Stimulated activated naive CD8-positive, alpha-beta T cell treated with anti-CD3 and anti-CD28 coated beads, Interleukin-15, amount 100 ng/mL, for 72 hours (primary cell): ENCODE measurements at regions not wholly inside any gene's neighbourhood (a gene's known extent, or its start where the extent isn't known, plus 50 kb on each side); places are given as distances from the start of the nearest gene placed in this dataset.

Experiments used
- ATAC-seq: fragments of 150-1000 bp; cut with Tn5 transposase; 2 replicates; pipeline ENCODE4 v1.10.0; 2021; ENCODE audit warnings: mild to moderate bottlenecking, moderate library complexity
- DNase-seq, 2 donors: peaks; one replicate each; pipeline ENCODE4 v3.0.0; 2021 to 2022
- H3K27ac Mint-ChIP-seq, 2 donors: one replicate each; pipeline ENCODE4 v1.8.0; 2022; ENCODE audit warnings: mild to moderate bottlenecking in 2 of 2, mixed read lengths in 2 of 2, moderate library complexity in 2 of 2
- H3K27me3 Mint-ChIP-seq: one replicate; pipeline ENCODE4 v1.8.0; 2022; ENCODE audit warnings: mixed read lengths
- H3K4me1 Mint-ChIP-seq: one replicate; pipeline ENCODE4 v1.8.0; 2022; ENCODE audit warnings: mild to moderate bottlenecking, mixed read lengths
- H3K4me3 Mint-ChIP-seq, 2 donors: one replicate each; pipeline ENCODE4 v1.8.0; 2022; ENCODE audit warnings: mild to moderate bottlenecking in 2 of 2, mixed read lengths in 2 of 2, moderate library complexity in 1 of 2
- H3K9me3 Mint-ChIP-seq, 2 donors: one replicate each; pipeline ENCODE4 v1.8.0; 2022; ENCODE audit warnings: mixed read lengths in 2 of 2

DNA sequence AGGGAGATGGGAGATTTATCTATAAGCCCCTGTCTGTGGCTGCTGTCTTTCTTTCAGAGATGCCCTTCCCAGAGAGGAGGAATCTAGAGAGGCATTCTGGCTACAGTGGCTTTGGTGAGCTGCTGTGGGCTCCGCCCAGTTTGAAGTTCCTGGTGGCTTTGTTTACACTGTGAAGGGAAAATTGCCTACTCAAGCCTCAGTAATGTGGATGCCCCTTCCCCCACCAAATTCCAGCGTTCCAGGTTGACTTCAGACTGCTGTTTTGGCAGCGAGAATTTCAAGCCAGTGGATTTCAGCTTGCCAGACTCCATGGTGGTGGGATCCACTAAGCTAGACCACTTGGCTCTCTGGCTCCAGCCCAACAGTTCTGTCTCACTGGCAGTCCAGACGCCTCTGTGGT, 951.6 kb downstream of the CCSER2 start:
- DNase-seq (no peak), ATAC-seq (no peak)
- H3K9me3 Mint-ChIP-seq: peaks cover 0 to 9% of the 10 kb centered on the region in 2 donors
- no peaks in the 10 kb centered on the region for H3K27me3 Mint-ChIP-seq
- no peak overlapping the region for H3K27ac Mint-ChIP-seq
- no peak overlapping the region for H3K4me3 Mint-ChIP-seq
- H3K4me1 Mint-ChIP-seq: no peaks in the 10 kb centered on the region

DNA sequence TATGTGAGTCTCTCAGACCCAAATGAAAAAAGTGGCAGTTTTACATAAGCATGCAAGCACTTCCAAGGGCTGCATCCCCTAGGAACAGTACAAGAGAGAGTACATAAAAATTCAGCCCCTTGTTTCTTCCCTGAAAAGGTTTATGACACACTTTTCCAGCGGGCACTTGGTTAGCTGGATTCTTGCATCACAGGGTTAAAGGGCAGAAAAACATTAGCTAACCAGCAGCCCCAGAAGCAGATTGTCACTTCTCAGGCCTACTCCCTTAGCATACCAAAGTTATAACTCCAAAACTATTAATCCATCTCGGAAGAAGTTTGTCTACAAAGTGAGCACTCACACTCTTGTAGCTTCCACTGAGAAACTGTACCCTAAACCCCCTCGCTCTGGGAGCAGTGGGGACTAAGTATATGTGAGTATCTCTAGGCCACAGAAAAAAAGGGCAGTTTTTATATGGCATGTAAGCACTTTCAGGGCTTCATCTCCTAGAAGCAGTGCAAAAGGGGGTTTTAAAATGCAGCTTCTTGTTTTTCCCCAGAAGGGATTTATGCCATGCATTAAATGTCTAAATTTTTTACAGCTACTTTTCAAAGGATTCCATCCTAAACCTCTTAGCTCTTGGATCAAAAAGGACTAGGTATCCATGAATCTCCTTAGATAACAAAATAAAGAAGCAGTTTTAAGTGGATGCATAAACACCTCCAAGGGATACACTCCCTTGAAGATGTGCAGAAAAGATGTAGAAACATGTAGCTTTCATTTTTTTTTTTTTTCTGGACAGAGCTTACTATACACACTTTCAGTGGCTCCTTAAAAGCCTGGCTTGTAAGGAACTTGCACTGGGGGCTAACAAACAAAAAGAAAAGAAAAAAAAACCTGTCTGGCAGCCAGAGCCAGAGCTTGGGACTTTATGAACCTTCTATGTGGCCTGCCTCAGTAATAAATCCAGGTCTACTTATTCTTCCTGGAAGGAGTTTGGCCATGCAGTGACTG, 956.7 kb downstream of the CCSER2 start:
- H3K27me3 Mint-ChIP-seq: no peaks in the 10 kb centered on the region
- no peak overlapping the region for H3K27ac Mint-ChIP-seq
- H3K4me1 Mint-ChIP-seq: no peaks in the 10 kb centered on the region
- ATAC-seq (no peak), DNase-seq (no peak)
- H3K4me3 Mint-ChIP-seq: no peak overlapping the region
- H3K9me3 Mint-ChIP-seq: peaks cover 8 to 24% of the 10 kb centered on the region in 2 donors

DNA sequence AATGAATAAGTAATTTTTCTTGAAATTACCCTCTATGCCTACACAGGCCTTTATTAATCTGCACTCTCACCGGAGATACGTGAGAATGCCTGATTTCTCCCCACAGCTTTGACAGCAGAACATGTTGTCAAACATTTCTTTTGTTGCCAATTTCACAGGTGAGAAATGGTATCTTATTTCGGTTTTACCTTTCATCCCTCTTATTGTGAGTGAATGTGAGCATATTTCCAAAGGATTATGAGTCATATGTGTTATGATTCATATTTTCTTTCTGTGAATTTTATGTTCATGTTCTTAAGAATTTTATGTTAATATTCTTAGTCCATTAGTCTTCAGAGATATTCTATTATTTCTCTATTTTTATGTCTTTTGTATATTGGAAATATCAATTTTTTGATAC, 965.1 kb downstream of the CCSER2 start:
- H3K27me3 Mint-ChIP-seq: no peaks in the 10 kb centered on the region
- H3K4me1 Mint-ChIP-seq: no peaks in the 10 kb centered on the region
- no peak for DNase-seq
- H3K27ac Mint-ChIP-seq: no peak overlapping the region
- H3K4me3 Mint-ChIP-seq: no peak overlapping the region
- no peak for ATAC-seq
- H3K9me3 Mint-ChIP-seq: peaks cover 0 to 15% of the 10 kb centered on the region in 2 donors

DNA sequence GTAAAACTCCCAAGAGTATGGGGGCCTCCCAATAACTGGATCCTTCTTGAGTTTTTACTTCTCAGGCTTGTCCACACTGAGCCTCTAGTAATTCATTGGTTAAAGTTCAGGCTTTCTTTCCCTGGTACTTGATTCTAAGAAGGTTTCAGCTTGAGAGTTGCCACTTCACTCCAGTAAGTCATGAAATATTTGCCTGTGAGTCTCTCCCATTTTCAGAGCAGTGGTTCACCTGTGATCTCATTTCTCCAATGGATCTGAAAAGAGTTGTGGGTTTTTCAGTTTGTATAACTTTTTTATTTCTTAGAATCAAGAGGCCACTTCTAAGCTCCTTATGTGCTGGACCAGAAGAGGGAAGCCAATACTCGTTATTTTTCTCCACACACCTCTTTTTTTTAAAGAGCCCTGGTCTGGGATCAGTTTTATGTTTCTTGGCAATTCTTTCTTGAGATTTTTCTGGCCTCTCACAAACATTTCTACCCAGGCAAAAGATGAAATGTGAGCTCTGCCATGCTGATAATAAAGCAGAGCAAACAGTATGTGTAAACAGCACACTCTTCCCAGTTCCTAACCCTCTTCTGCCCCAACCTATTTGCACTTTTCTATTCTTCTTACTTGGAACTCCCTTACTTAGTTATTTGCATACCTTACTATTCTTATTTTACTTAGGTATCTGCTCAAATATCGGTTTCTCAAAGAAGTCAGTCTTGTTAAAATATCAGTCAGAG, 983.4 kb downstream of the CCSER2 start:
- Mint-ChIP-seq H3K27me3 (no peaks in the 10 kb centered on the region), H3K27ac (no peak overlapping the region), H3K4me3 (no peak overlapping the region), H3K4me1 (no peaks in the 10 kb centered on the region), H3K9me3 (peaks cover 0 to 3% of the 10 kb centered on the region in 2 donors)
- ATAC-seq (no peak), DNase-seq (no peak)

DNA sequence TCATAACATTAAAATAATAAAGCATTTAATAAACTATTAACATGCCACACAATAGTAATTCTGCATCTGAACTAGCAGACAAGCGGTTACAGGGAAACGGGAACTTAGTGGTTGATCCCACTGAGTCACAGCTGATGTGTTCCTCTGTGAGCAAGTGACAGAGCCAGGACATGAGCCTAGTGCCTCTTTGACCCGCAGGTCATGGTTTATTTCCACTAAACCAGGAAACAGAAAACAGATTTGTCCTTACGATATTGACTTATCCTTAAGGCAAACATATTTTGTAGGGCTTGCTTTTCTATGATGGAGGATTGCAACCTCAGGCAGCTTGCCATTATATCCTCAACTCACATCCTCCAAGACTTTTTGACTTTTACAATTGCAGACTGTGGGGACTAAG, 987.3 kb downstream of the CCSER2 start:
- Mint-ChIP-seq H3K9me3 (peaks cover 0 to 5% of the 10 kb centered on the region in 2 donors), H3K4me1 (no peaks in the 10 kb centered on the region), H3K27ac (no peak overlapping the region), H3K4me3 (no peak overlapping the region), H3K27me3 (no peaks in the 10 kb centered on the region)
- ATAC-seq (no peak), DNase-seq (no peak)

DNA sequence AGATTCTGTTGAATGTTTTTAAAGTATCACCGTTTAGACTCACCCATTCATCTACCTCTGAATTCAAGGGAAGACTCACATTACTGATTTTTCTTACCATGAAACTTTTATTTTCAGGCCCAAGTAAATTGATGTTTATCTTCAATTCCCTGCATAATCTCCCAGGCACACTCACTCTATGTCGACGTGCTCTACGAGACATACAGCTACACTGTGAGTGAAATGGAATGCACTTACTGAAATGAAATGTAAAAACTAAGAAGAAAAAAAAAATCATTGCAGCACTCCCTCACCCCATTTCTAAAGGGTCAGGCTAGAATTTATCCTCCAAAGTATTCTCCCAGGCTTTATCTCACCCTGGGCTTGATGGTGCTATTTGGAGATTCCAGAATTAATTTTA, 987.9 kb downstream of the CCSER2 start:
- Mint-ChIP-seq H3K27me3 (no peaks in the 10 kb centered on the region), H3K27ac (no peak overlapping the region), H3K9me3 (peaks cover 0 to 5% of the 10 kb centered on the region in 2 donors), H3K4me1 (no peaks in the 10 kb centered on the region), H3K4me3 (no peak overlapping the region)
- ATAC-seq (no peak), DNase-seq (no peak)

DNA sequence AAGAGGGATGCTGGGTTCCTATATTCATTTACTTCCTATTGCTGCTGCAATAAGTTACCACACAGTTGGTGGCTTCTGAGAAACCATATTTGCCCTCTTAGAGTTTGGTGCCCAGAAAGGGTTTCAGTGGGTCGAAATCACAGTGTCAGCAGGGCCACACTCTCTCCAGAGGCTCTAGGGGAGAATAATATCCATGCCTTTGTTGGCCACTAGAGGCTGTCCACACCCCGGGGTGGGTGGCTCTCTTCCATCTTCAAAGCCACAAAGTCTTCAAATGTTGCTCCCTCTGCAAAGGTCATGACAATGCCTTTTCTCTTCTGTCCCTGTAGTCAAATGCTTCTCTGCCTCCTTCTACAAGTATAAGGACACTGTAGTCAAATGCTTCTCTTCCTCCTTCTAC, 989.4 kb downstream of the CCSER2 start:
- DNase-seq (no peak), ATAC-seq (no peak)
- no peak overlapping the region for H3K27ac Mint-ChIP-seq
- H3K4me1 Mint-ChIP-seq: no peaks in the 10 kb centered on the region
- H3K4me3 Mint-ChIP-seq: no peak overlapping the region
- H3K9me3 Mint-ChIP-seq: peaks cover 0 to 5% of the 10 kb centered on the region in 2 donors
- no peaks in the 10 kb centered on the region for H3K27me3 Mint-ChIP-seq

DNA sequence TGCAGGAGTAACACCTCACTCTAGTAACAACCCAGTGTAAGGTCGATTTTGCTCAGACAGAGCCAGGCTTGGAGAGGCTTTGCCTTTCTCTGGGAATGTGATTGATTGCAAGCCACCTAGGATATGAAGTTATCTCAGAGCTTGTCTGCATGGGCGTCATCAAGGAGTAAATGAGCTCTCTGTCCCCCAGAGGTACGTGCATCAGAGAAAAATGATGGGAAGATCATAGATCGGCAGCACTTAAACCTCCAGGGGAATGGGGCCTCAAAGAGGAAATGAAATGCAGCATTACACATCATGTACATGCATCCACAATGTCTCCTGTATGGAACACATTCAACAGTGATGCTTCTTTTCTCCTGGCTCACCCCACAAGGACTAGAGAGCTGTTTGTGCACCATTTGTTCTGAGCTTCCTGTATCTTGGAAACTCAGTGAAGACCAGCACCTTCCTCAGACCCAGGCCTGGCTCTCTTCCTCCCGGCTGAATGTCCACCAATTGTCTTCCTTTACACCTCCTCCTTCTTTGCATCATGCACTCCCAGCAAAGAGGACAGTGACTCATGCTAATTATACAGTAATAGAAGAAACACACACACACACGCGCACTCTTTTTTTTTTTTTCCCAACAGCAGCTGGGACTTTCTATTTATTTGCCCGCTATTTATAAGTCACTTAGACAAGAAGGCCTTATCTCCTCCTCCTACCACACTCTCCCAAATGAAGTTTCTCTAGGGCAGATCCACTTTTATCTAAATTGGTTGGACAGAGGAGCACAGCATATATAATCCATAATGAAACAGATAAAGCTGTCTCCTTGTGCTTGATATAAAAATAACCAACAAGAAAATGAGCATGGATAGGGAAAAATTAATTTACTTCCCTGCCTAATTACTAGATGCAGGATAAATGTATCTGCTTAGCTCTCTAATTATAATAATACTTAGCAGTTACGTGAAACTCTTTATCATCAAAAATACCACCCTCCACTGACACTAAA, 990.7 kb downstream of the CCSER2 start:
- ATAC-seq (no peak), DNase-seq (no peak)
- no peak overlapping the region for H3K4me3 Mint-ChIP-seq
- no peaks in the 10 kb centered on the region for H3K27me3 Mint-ChIP-seq
- no peaks in the 10 kb centered on the region for H3K4me1 Mint-ChIP-seq
- peaks cover 0 to 5% of the 10 kb centered on the region in 2 donors for H3K9me3 Mint-ChIP-seq
- no peak overlapping the region for H3K27ac Mint-ChIP-seq

DNA sequence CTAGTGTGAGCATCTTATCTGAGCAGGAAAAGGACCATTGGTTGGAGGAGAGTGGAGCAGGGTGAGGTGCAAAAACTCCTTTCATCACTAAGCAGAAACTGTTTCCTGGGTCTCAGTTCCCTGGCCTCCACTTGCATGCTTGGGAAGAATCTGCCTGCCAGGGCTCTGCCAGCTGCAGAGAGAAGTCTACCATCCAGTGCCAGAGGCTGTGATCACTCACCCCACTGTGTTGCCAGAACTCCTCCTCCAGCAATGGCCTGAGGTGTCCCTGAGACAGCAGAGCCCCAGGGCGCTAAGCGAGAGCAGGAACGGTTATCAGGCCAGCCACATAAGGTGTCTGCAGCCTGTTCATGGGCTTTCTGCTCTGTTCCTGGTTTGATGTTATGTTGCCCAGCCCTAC, 991.4 kb downstream of the CCSER2 start:
- H3K9me3 Mint-ChIP-seq: peaks cover 0 to 5% of the 10 kb centered on the region in 2 donors
- H3K4me3 Mint-ChIP-seq: no peak overlapping the region
- H3K27me3 Mint-ChIP-seq: no peaks in the 10 kb centered on the region
- ATAC-seq: no peak
- no peaks in the 10 kb centered on the region for H3K4me1 Mint-ChIP-seq
- no peak for DNase-seq
- H3K27ac Mint-ChIP-seq: no peak overlapping the region

DNA sequence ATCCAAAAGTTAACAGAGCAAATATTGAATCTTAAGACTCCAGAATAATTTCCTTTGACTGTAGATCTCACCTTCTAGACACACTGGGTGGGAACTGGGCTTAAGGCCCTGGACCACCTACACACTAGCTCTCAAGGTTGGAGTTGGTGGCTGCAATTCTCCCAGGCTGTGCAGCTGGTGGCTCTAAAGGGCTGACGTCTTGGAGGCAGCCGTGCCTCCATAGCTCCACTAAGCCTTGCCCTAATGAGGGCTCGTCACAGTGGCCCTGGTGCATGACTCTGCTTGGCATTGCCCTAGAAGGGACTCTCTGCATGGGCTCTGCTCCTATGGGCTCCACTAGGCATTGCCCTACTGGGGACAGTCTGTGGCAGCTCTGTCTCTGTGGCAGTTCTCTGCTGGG, 1005.2 kb downstream of the CCSER2 start:
- ATAC-seq (no peak), DNase-seq (no peak)
- H3K9me3 Mint-ChIP-seq: no peaks in the 10 kb centered on the region
- no peak overlapping the region for H3K4me3 Mint-ChIP-seq
- no peaks in the 10 kb centered on the region for H3K4me1 Mint-ChIP-seq
- no peaks in the 10 kb centered on the region for H3K27me3 Mint-ChIP-seq
- H3K27ac Mint-ChIP-seq: no peak overlapping the region

DNA sequence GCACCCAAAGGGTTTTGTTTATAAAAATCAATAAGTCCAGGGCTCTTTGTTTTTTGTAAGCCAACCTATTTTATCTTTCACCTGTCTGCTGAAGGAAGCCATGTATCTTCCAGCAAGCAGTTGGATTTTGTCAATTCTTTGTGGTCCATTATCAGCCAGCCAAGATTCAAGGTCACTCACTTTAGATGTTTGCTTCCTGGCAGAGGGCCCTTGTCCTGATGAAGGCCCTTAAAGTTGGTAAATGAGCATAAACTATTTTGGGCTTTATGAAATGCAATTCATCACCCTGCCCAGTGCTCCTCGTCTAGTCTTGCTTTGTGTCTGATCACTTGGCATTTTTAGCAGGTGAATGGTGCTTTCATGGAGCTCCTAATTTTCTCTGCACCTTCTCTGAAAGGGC, 1004.2 kb downstream of the GRID1 start:
- Mint-ChIP-seq H3K27me3 (no peaks in the 10 kb centered on the region), H3K4me3 (no peak overlapping the region), H3K4me1 (no peaks in the 10 kb centered on the region), H3K9me3 (no peaks in the 10 kb centered on the region), H3K27ac (no peak overlapping the region)
- DNase-seq (no peak), ATAC-seq (no peak)

DNA sequence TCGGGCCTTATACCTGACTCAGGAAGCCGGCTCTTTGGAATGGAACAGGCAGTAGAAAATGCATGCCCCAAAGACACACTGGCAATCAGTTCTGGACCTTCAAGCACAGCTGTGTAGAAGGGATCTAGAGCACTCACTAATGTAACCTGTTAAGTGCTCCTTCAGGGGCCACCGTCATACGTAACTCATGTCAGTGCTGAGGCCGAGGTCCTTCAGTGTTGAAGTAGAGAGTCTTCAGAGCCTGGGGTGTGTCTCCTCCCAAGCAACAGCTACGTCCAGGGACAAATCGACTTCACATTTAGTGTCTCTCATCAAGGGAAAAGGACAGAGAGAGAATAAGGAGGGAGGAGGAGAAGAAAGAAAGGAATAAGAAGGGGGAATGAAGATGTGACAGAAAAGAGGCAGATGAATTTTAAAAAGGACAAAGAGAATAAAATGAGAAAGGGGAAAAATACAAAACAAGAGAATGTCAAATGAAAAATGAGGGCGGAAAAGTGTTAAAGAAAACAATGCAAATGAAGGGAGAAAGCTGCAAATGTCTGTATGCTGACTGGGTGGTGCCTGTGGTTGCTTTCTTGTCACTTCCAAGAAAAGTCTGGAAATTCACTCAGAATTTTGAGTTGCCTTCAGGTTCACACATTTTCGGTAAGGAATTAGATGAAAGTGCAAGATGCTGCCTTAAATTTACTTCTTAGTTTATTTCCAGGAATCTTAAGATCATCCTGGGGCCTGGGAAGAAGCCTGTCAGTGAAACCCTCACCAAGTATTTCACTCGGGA, 989.4 kb downstream of the GRID1 start:
- Mint-ChIP-seq H3K27ac (peak overlapping the region in 1 of 2 donors; percentile 2), H3K27me3 (no peaks in the 10 kb centered on the region), H3K4me3 (no peak overlapping the region), H3K4me1 (no peaks in the 10 kb centered on the region), H3K9me3 (peaks cover 0 to 4% of the 10 kb centered on the region in 2 donors)
- ATAC-seq (no peak), DNase-seq (no peak)

DNA sequence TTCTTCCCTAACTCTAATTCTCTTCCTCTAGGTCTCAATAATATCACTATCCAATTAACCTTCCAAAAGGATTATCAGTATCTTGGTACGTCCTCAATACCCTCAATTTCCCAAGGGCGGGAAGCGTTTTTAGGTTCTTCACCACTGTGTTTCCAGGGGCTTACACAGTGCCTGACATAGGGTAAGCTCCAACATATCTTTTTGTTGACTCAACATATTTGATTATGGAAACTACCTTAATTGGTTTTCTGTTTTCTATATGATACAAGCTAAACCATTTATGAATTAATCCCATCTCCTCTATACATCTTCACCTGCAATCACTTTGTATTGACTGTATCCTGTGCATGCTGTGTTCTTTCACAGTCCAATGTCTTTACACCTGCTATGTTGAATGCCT, 987.3 kb downstream of the GRID1 start:
- H3K4me3 Mint-ChIP-seq: no peak overlapping the region
- no peaks in the 10 kb centered on the region for H3K27me3 Mint-ChIP-seq
- H3K9me3 Mint-ChIP-seq: peaks cover 0 to 2% of the 10 kb centered on the region in 2 donors
- H3K27ac Mint-ChIP-seq: no peak overlapping the region
- DNase-seq (no peak), ATAC-seq (no peak)
- no peaks in the 10 kb centered on the region for H3K4me1 Mint-ChIP-seq

DNA sequence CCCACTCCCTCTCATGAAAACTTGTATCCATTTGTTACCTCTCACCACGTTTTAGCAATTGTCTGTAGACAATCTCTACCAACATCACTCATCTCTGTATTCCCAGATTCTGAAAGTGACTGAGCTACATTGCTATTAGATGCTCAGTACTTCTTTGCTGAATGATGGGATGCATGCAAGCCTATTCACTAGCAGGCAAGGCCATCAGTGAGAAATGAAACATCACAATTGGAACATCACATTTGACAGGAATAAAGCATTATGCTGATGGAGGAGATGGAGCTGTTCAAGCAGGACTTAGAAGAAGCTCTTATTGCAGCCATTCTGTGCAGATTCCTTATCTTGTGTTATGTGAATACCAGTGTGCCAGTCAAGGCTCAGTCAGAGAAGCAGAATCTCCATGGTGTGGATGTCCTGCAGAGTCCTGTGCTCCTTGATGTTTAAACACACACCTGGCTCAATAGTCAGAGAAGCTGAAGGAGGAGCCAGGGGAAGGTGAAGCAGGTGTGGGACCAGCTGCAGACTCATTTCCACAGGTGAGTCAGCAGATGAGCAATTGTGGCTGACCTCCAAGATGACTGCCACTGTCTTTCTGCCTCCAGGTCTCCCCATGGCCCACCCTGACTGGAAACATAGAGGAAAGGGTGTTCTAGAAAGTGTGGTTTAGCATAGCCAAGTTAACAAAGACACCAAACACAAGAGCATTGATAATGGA, 965.5 kb downstream of the GRID1 start:
- DNase-seq (no peak), ATAC-seq (no peak)
- Mint-ChIP-seq H3K4me1 (no peaks in the 10 kb centered on the region), H3K9me3 (peaks cover 0 to 6% of the 10 kb centered on the region in 2 donors), H3K27ac (no peak overlapping the region), H3K4me3 (no peak overlapping the region), H3K27me3 (no peaks in the 10 kb centered on the region)
